Liver (tissue), 8 donors: ENCODE measurements at regions not wholly inside any gene's neighbourhood (a gene's known extent, or its start where the extent isn't known, plus 50 kb on each side); places are given as distances from the start of the nearest gene placed in this dataset.
A peak's percentile ranks its signal among the peaks of the same experiment; 100 is the strongest.

ENCODE experiments used
- DNase-seq: peaks from one replicate; pipeline ENCODE4 v3.0.0-alpha.2; 2017; ENCODE audit warnings: low spot score
- H3K27ac ChIP-seq, 2 donors: one replicate each; pipeline ENCODE4 v1.7.0; 2013; ENCODE audit warnings: inconsistent platforms in 2 of 2, low read length in 2 of 2, control low read depth in 1 of 2, low read depth in 1 of 2, mild to moderate bottlenecking in 1 of 2
- H3K27me3 ChIP-seq, 4 donors: one replicate each; pipeline versions ENCODE4 v1.6.1 to v1.7.0; 2013; ENCODE audit warnings: low read length in 3 of 4, inconsistent platforms in 1 of 4, mild to moderate bottlenecking in 1 of 4, moderate library complexity in 1 of 4; ENCODE audit not compliant: control insufficient read depth in 4 of 4, insufficient read depth in 4 of 4
- H3K36me3 ChIP-seq, 4 donors: one replicate each; pipeline versions ENCODE4 v1.6.1 to v1.7.0; 2013; ENCODE audit warnings: low read length in 3 of 4, mild to moderate bottlenecking in 3 of 4, low read depth in 1 of 4, moderate library complexity in 1 of 4; ENCODE audit not compliant: control insufficient read depth in 4 of 4, insufficient read depth in 3 of 4
- H3K4me1 ChIP-seq, 4 donors: one replicate each; pipeline versions ENCODE4 v1.6.1 to v1.7.0; 2013; ENCODE audit warnings: low read length in 3 of 4, mild to moderate bottlenecking in 3 of 4, moderate library complexity in 1 of 4; ENCODE audit not compliant: control insufficient read depth in 4 of 4, insufficient read depth in 4 of 4
- H3K4me3 ChIP-seq, 3 donors: one replicate each; pipeline versions ENCODE4 v1.6.1 to v1.7.0; 2013; ENCODE audit warnings: low read length in 3 of 3, control low read depth in 1 of 3, low read depth in 1 of 3, mild to moderate bottlenecking in 1 of 3
- H3K9ac ChIP-seq, 2 donors: one replicate each; pipeline ENCODE4 v1.7.0; 2013; ENCODE audit warnings: low read length in 2 of 2, mild to moderate bottlenecking in 2 of 2, moderate library complexity in 2 of 2, control low read depth in 1 of 2, low read depth in 1 of 2
- H3K9me3 ChIP-seq, 4 donors: one replicate each; pipeline versions ENCODE4 v1.6.1 to v1.7.0; 2013; ENCODE audit warnings: low read length in 3 of 4; ENCODE audit not compliant: control insufficient read depth in 4 of 4
- CTCF ChIP-seq: fragments of 150-350 bp; IDR thresholded peaks from 2 replicates; pipeline ENCODE4 v1.5.1; 2017; ENCODE audit warnings: improper control_type of control experiment, low read depth, low read length; ENCODE audit not compliant: missing input control
- FOXA1 ChIP-seq: IDR thresholded peaks from 2 replicates; pipeline ENCODE4 v1.6.1; 2016; ENCODE audit warnings: antibody characterized with exemption
- GABPA ChIP-seq, 2 donors: IDR thresholded peaks in 1 of 2; conservative IDR thresholded peaks in 1 of 2; 2 replicates each; pipeline ENCODE4 v1.6.1; 2016; ENCODE audit warnings: antibody characterized with exemption in 2 of 2, mild to moderate bottlenecking in 1 of 2, moderate library complexity in 1 of 2
- HNF4A ChIP-seq, 2 donors: conservative IDR thresholded peaks; 2 replicates each; pipeline ENCODE4 v1.6.1; 2016; ENCODE audit warnings: antibody characterized with exemption in 2 of 2, mild to moderate bottlenecking in 2 of 2
- HNF4G ChIP-seq: IDR thresholded peaks from 2 replicates; pipeline ENCODE4 v1.6.1; 2016; ENCODE audit warnings: antibody characterized with exemption
- JUND ChIP-seq, 2 donors: IDR thresholded peaks; 2 replicates each; pipeline ENCODE4 v1.6.1; 2016; ENCODE audit warnings: antibody characterized with exemption in 2 of 2
- NR2F2 ChIP-seq: IDR thresholded peaks from 2 replicates; pipeline ENCODE4 v1.6.1; 2016; ENCODE audit warnings: antibody characterized with exemption
- RAD21 ChIP-seq, 2 donors: IDR thresholded peaks; 2 replicates each; pipeline ENCODE4 v1.6.1; 2016; ENCODE audit warnings: antibody characterized with exemption in 2 of 2, mild to moderate bottlenecking in 2 of 2
- RXRA ChIP-seq, 2 donors: IDR thresholded peaks; 2 replicates each; pipeline ENCODE4 v1.6.1; 2017 to 2018; ENCODE audit warnings: antibody characterized with exemption in 2 of 2, mild to moderate bottlenecking in 1 of 2
- SP1 ChIP-seq: IDR thresholded peaks from 2 replicates; pipeline ENCODE4 v1.6.1; 2018; ENCODE audit warnings: antibody characterized with exemption, mild to moderate bottlenecking
- YY1 ChIP-seq: IDR thresholded peaks from 2 replicates; pipeline ENCODE4 v1.6.1; 2016; ENCODE audit warnings: antibody characterized with exemption, mild to moderate bottlenecking
- ZBTB33 ChIP-seq: IDR thresholded peaks from 2 replicates; pipeline ENCODE4 v1.6.1; 2016; ENCODE audit warnings: antibody characterized with exemption
- WGBS: extraction: QIAGEN DNeasy Blood & Tissue Kit; methylation state at CpG from one replicate; pipeline ENCODE4 v1.1.7; 2013; 5-methylcytosine and 5-hydroxymethylcytosine counted together
- TF ChIP-seq, protein P1 (sequence below): IDR thresholded peaks from 2 replicates; pipeline ENCODE4 v1.6.1; 2016; ENCODE audit warnings: antibody characterized with exemption
- TF ChIP-seq, protein P2 (sequence below): IDR thresholded peaks from 2 replicates; pipeline ENCODE4 v1.6.1; 2016; ENCODE audit warnings: antibody characterized with exemption, mild to moderate bottlenecking
- donor health status: healthy.
- donor health status: healthy.
- donor health status: healthy.
- donor health status: healthy.
- donor health status: healthy.

- no peak for TF ChIP-seq ZBTB33
Observed at GRCh38 chr17:64786337-64786736, 124.2 kb upstream of the SMURF2 start (continued).

DNA sequence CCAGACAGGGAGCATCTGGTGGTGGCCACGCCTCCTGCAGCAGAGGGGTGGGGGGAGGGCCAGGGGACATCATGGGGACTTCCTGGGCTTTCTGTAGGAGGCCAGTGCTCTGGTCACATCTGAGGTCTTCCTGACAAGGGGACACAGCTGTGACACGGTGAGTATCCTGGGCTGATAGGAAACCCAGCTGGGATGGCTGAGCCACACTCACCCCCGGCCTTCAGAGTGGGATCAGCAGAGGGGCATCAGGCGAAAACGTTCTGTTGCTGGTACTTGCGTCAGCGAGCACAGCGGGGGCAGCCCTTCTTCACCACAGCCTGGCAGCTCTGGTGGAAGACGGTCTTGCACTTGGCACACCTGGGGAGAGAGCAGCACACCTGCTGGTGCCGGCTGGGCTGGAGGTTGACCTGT is 122.9 kb upstream of the SMURF2 start:
- peaks cover 5 to 23% (median 9%) of the 10 kb centered on the region in 4 donors for H3K36me3 ChIP-seq

DNA sequence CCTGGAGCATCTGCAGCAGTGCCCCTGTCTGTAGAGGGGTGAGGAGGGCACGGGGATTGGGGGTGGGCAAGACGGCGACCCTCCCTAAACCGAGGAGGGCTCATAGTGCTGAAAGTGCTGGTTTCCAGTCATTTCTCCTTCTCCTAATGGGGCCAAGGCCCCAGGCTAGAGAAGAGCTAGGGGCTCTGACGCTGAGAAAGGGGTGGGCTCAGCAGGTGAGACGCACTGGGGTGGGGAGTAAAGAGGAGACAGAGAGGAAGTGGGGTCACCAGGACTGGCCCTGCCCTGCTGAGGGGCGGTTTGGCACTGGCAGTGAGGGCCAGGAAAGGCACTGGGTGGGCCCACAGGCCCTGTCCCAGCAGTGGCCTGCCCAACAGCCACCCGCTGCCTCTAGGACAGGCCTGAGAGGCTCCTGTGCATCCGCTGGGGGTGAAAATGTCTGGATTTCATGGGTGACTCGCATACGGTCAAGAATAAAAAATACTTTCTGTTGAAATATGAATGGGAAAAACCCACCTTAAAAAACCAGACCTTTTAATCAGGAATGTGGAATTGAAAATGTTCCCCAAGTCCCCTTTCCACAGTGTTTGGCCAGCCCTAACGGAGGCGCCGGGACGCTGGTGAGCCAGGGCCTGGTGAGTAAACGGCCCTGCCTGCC is 122.4 kb upstream of the SMURF2 start:
- Histone ChIP-seq H3K27me3 (peaks cover 0 to 2% (median 0%) of the 10 kb centered on the region in 4 donors), H3K36me3 (peaks cover 5 to 23% (median 9%) of the 10 kb centered on the region in 4 donors), H3K4me3 (no peak overlapping the region), H3K9me3 (no peaks in the 10 kb centered on the region), H3K27ac (no peak overlapping the region), H3K4me1 (peaks cover 10 to 19% (median 15%) of the 10 kb centered on the region in 4 donors), H3K9ac (no peak overlapping the region)
- peak; percentile 4 for DNase-seq
- 93% methylated on average over 16 of the region's 16 CpGs for whole genome bisulfite sequencing
- no peak for TF ChIP-seq YY1
- TF ChIP-seq FOXA1, result no peak
- no peak for TF ChIP-seq NR2F2
- TF ChIP-seq, protein P1, sequence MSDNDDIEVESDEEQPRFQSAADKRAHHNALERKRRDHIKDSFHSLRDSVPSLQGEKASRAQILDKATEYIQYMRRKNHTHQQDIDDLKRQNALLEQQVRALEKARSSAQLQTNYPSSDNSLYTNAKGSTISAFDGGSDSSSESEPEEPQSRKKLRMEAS, result no peak
- TF ChIP-seq RAD21 (IDR thresholded peaks at IDR 0.05), result no peak
- TF ChIP-seq HNF4A (conservative IDR thresholded peaks at IDR 0.05), result no peak
- TF ChIP-seq SP1, result no peak
- no peak for TF ChIP-seq GABPA (IDR thresholded peaks at IDR 0.05 in 1 of 2, conservative IDR thresholded peaks at IDR 0.05 in 1 of 2)
- no peak for TF ChIP-seq JUND (IDR thresholded peaks at IDR 0.05)
- TF ChIP-seq RXRA (IDR thresholded peaks at IDR 0.05), result no peak
- no peak for TF ChIP-seq CTCF
- TF ChIP-seq, protein P2, sequence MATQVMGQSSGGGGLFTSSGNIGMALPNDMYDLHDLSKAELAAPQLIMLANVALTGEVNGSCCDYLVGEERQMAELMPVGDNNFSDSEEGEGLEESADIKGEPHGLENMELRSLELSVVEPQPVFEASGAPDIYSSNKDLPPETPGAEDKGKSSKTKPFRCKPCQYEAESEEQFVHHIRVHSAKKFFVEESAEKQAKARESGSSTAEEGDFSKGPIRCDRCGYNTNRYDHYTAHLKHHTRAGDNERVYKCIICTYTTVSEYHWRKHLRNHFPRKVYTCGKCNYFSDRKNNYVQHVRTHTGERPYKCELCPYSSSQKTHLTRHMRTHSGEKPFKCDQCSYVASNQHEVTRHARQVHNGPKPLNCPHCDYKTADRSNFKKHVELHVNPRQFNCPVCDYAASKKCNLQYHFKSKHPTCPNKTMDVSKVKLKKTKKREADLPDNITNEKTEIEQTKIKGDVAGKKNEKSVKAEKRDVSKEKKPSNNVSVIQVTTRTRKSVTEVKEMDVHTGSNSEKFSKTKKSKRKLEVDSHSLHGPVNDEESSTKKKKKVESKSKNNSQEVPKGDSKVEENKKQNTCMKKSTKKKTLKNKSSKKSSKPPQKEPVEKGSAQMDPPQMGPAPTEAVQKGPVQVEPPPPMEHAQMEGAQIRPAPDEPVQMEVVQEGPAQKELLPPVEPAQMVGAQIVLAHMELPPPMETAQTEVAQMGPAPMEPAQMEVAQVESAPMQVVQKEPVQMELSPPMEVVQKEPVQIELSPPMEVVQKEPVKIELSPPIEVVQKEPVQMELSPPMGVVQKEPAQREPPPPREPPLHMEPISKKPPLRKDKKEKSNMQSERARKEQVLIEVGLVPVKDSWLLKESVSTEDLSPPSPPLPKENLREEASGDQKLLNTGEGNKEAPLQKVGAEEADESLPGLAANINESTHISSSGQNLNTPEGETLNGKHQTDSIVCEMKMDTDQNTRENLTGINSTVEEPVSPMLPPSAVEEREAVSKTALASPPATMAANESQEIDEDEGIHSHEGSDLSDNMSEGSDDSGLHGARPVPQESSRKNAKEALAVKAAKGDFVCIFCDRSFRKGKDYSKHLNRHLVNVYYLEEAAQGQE, result no peak
- no peak for TF ChIP-seq HNF4G

More for the DNA sequence above, 122.9 kb upstream of the SMURF2 start:
- Histone ChIP-seq H3K9me3 (no peaks in the 10 kb centered on the region), H3K9ac (no peak overlapping the region), H3K27ac (no peak overlapping the region), H3K27me3 (peaks cover 0 to 2% (median 0%) of the 10 kb centered on the region in 4 donors), H3K4me1 (peaks cover 8 to 15% (median 12%) of the 10 kb centered on the region in 4 donors), H3K4me3 (no peak overlapping the region)
- TF ChIP-seq HNF4A (conservative IDR thresholded peaks at IDR 0.05) (no peak), NR2F2 (no peak), SP1 (no peak), CTCF (no peak), HNF4G (no peak)
- TF ChIP-seq, protein P1, result no peak
- peak; percentile 12 for DNase-seq
- 93% methylated on average over 10 of the region's 10 CpGs for WGBS
